ENCODE measurements at regions not wholly inside any gene's neighbourhood (a gene's known extent, or its start where the extent isn't known, plus 50 kb on each side); places are given as distances from the start of the nearest gene placed in this dataset.

DNA sequence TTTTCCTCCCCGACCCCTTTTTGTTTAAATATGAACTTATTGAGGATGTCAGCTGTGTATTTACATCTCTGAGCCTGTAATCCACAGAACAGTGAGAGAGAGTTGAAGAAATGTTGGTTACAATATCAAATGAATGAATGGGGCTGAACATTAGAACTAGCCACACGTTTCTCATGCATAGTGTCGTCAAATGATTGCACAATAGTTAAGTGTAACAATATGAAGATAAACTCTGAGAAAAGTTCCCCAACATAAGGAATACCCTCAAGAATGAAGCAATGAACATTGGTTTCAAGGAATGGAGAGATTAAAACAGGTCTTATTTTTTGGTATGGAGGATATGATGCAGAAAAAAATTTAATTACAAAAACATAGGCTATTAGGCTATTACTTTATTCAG lies 100.5 kb upstream of the DTNBP1 start:
- TF ChIP-seq, protein P1, sequence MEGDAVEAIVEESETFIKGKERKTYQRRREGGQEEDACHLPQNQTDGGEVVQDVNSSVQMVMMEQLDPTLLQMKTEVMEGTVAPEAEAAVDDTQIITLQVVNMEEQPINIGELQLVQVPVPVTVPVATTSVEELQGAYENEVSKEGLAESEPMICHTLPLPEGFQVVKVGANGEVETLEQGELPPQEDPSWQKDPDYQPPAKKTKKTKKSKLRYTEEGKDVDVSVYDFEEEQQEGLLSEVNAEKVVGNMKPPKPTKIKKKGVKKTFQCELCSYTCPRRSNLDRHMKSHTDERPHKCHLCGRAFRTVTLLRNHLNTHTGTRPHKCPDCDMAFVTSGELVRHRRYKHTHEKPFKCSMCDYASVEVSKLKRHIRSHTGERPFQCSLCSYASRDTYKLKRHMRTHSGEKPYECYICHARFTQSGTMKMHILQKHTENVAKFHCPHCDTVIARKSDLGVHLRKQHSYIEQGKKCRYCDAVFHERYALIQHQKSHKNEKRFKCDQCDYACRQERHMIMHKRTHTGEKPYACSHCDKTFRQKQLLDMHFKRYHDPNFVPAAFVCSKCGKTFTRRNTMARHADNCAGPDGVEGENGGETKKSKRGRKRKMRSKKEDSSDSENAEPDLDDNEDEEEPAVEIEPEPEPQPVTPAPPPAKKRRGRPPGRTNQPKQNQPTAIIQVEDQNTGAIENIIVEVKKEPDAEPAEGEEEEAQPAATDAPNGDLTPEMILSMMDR (IDR thresholded peaks at IDR 0.05) = no peak
- no peak for TF ChIP-seq EP300 (IDR thresholded peaks at IDR 0.05)

Data from ovary (tissue), 3 donors.